ENCODE measurements at regions not wholly inside any gene's neighbourhood (a gene's known extent, or its start where the extent isn't known, plus 50 kb on each side); places are given as distances from the start of the nearest gene placed in this dataset.

DNA sequence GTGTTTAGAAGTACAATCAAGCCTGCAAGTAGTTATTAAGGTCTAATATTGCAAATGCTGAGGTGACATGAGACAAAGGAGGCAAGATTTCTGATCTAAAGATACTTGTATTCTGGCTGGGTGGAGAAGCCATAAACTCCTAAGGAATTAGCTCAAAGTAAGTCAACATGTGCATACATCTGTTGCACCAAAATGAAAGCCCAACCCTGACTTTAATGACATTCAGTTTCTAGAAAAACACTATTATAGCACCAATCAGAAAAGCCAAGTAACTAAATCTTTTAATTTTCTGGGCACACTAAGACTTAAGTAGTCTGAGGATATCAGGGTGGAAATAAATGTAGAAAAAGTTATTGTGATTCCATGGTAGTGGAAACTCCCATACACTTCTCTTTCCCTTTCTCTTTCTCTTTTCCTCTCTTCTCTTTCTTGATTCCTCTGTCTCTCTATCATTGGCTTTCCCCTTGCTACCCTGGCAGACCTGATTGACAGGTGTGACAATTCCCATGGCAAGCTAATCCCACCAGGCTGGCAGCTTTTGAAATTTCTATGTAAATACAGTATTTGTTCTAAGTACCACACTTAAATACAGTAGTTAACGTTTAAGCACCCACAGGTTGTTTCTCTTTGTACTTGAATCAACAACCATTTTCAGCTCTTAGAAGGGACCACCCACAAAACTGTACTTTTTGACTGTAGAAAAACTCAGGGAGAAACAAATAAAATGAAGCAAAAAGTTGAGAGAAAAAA lies 528.4 kb upstream of the SEMA6D start:
- no peak overlapping the region for H3K4me3 ChIP-seq (ENCODE audit: low read depth, low read length)
- no peak overlapping the region for H3K27ac ChIP-seq (ENCODE audit: low read depth, low read length)
- peaks cover 79% of the 10 kb centered on the region for H3K27me3 ChIP-seq (ENCODE audit: control insufficient read depth, insufficient read depth, low read length)
- peaks cover 39% of the 10 kb centered on the region for H3K4me1 ChIP-seq (ENCODE audit: control insufficient read depth, insufficient read depth, low read length)
- no peaks in the 10 kb centered on the region for H3K9me3 ChIP-seq (ENCODE audit: control insufficient read depth, insufficient read depth, low read length)
- no peaks in the 10 kb centered on the region for H3K36me3 ChIP-seq (ENCODE audit: control insufficient read depth, insufficient read depth, low read length)
- no peak overlapping the region for H3K9ac ChIP-seq (ENCODE audit: low read depth, low read length)

DNA sequence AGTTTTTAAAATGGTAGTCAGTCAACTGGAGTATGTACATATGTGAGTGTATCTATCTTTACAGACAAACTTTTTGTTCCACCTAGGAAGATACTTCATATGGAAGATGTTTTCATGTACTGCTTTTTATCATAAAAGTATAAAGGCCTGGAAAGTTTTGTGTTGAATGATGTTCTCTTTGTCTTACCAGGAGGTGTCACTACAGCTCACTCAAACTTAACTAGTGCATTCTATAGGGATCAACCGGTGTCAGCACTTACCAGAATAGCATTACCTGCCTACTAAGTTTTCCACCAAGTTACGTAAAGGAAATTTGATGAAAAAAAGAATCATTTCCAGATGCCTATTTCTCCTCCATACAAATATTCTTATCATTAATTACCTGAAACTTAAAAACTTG lies 522.6 kb upstream of the SEMA6D start:
- H3K27ac ChIP-seq (ENCODE audit: low read depth, low read length): no peak overlapping the region
- no peaks in the 10 kb centered on the region for H3K36me3 ChIP-seq (ENCODE audit: control insufficient read depth, insufficient read depth, low read length)
- peaks cover 24% of the 10 kb centered on the region for H3K27me3 ChIP-seq (ENCODE audit: control insufficient read depth, insufficient read depth, low read length)
- H3K9me3 ChIP-seq (ENCODE audit: control insufficient read depth, insufficient read depth, low read length): no peaks in the 10 kb centered on the region
- H3K4me3 ChIP-seq (ENCODE audit: low read depth, low read length): no peak overlapping the region
- H3K4me1 ChIP-seq (ENCODE audit: control insufficient read depth, insufficient read depth, low read length): peaks cover 42% of the 10 kb centered on the region
- H3K9ac ChIP-seq (ENCODE audit: low read depth, low read length): no peak overlapping the region

DNA sequence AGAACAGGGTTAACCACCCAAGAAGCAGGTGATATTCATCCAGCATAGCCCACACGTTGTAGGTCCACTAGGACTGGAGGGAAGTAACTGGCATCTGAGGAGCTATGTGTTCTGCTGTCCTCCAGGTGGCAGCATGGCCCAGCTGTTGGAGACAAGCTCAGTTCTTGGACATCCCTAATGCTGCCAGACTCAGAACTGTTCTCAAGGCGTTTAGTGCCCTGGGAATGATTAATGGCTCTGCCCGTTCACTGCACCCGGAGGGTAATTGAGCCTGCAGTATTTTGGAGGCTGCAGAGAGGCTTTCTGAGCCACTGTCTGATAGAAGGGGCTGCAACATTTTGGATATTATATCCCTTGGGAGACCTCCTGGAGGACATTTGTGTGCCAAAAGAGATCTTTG lies 521.3 kb upstream of the SEMA6D start:
- no peaks in the 10 kb centered on the region for H3K36me3 ChIP-seq (ENCODE audit: control insufficient read depth, insufficient read depth, low read length)
- H3K4me1 ChIP-seq (ENCODE audit: control insufficient read depth, insufficient read depth, low read length): peaks cover 37% of the 10 kb centered on the region
- H3K27me3 ChIP-seq (ENCODE audit: control insufficient read depth, insufficient read depth, low read length): peaks cover 11% of the 10 kb centered on the region
- no peaks in the 10 kb centered on the region for H3K9me3 ChIP-seq (ENCODE audit: control insufficient read depth, insufficient read depth, low read length)
- no peak overlapping the region for H3K4me3 ChIP-seq (ENCODE audit: low read depth, low read length)
- H3K9ac ChIP-seq (ENCODE audit: low read depth, low read length): no peak overlapping the region
- no peak overlapping the region for H3K27ac ChIP-seq (ENCODE audit: low read depth, low read length)

DNA sequence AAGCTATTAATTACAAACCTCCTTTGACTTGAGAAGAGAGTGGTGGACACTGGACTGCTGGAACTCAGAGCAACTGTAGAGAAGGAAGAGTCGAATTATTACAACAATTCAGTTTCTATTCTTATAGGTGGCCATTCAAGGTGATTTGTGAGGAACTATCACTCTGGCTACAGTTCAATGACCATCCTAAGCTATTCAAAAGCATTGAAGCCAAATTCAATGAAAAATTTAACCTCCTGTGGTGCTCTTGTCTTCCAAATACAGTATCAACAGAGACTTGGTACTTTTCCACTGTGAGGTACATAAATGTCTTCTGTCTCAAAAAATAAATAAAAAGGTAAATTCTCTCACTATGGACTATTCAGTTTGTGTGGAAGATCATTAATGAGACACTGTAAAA lies 513.3 kb upstream of the SEMA6D start:
- no peaks in the 10 kb centered on the region for H3K36me3 ChIP-seq (ENCODE audit: control insufficient read depth, insufficient read depth, low read length)
- H3K9ac ChIP-seq (ENCODE audit: low read depth, low read length): no peak overlapping the region
- H3K9me3 ChIP-seq (ENCODE audit: control insufficient read depth, insufficient read depth, low read length): no peaks in the 10 kb centered on the region
- peaks cover 72% of the 10 kb centered on the region for H3K4me1 ChIP-seq (ENCODE audit: control insufficient read depth, insufficient read depth, low read length)
- H3K27me3 ChIP-seq (ENCODE audit: control insufficient read depth, insufficient read depth, low read length): no peaks in the 10 kb centered on the region
- peak overlapping the region; percentile 26; the same call in 1 of the 2 replicates for H3K4me3 ChIP-seq (ENCODE audit: low read depth, low read length)
- H3K27ac ChIP-seq (ENCODE audit: low read depth, low read length): peak overlapping the region; percentile 52

- peaks cover 61% of the 10 kb centered on the region for H3K4me1 ChIP-seq (ENCODE audit: control insufficient read depth, insufficient read depth, low read length)
- H3K27me3 ChIP-seq (ENCODE audit: control insufficient read depth, insufficient read depth, low read length): no peaks in the 10 kb centered on the region
- no peaks in the 10 kb centered on the region for H3K36me3 ChIP-seq (ENCODE audit: control insufficient read depth, insufficient read depth, low read length)
- peak overlapping the region; percentile 55 for H3K27ac ChIP-seq (ENCODE audit: low read depth, low read length)
- H3K4me3 ChIP-seq (ENCODE audit: low read depth, low read length): no peak overlapping the region
- no peak overlapping the region for H3K9ac ChIP-seq (ENCODE audit: low read depth, low read length)
- no peaks in the 10 kb centered on the region for H3K9me3 ChIP-seq (ENCODE audit: control insufficient read depth, insufficient read depth, low read length)
Observed at GRCh38 chr15:47206358-47206978, 510.8 kb upstream of the SEMA6D start.

GRCh38 chr15:47209591-47209990 lies 507.7 kb upstream of the SEMA6D start:
- Histone ChIP-seq H3K27me3 (ENCODE audit: control insufficient read depth, insufficient read depth, low read length) (no peaks in the 10 kb centered on the region), H3K4me3 (ENCODE audit: low read depth, low read length) (no peak overlapping the region), H3K9me3 (ENCODE audit: control insufficient read depth, insufficient read depth, low read length) (no peaks in the 10 kb centered on the region), H3K4me1 (ENCODE audit: control insufficient read depth, insufficient read depth, low read length) (peaks cover 44% of the 10 kb centered on the region), H3K27ac (ENCODE audit: low read depth, low read length) (no peak overlapping the region), H3K9ac (ENCODE audit: low read depth, low read length) (no peak overlapping the region), H3K36me3 (ENCODE audit: control insufficient read depth, insufficient read depth, low read length) (no peaks in the 10 kb centered on the region)

GRCh38 chr15:47212222-47213010 lies 504.9 kb upstream of the SEMA6D start:
- no peaks in the 10 kb centered on the region for H3K27me3 ChIP-seq (ENCODE audit: control insufficient read depth, insufficient read depth, low read length)
- H3K36me3 ChIP-seq (ENCODE audit: control insufficient read depth, insufficient read depth, low read length): no peaks in the 10 kb centered on the region
- no peaks in the 10 kb centered on the region for H3K9me3 ChIP-seq (ENCODE audit: control insufficient read depth, insufficient read depth, low read length)
- H3K4me3 ChIP-seq (ENCODE audit: low read depth, low read length): no peak overlapping the region
- no peak overlapping the region for H3K9ac ChIP-seq (ENCODE audit: low read depth, low read length)
- peaks cover 19% of the 10 kb centered on the region for H3K4me1 ChIP-seq (ENCODE audit: control insufficient read depth, insufficient read depth, low read length)
- no peak overlapping the region for H3K27ac ChIP-seq (ENCODE audit: low read depth, low read length)

DNA sequence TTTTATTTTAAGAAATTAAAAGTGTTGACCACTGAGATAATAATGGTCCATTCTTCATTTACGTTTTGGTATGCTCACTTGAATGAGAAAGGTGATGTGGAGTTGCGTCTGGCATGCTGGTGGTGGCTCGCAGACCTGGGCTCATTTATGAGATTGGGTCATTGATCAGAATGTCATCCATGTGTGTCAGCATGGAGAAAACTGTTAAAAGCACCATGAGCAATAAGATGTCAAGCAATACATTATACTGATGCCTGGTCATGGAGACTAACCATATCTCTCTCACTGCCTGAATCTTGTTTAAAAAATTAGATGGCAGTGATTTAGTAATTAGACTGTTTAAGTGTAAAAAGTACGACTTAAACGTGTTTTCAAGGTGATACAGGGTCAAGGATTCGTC lies 503.4 kb upstream of the SEMA6D start:
- Histone ChIP-seq H3K36me3 (ENCODE audit: control insufficient read depth, insufficient read depth, low read length) (no peaks in the 10 kb centered on the region), H3K27ac (ENCODE audit: low read depth, low read length) (no peak overlapping the region), H3K9me3 (ENCODE audit: control insufficient read depth, insufficient read depth, low read length) (no peaks in the 10 kb centered on the region), H3K4me3 (ENCODE audit: low read depth, low read length) (no peak overlapping the region), H3K4me1 (ENCODE audit: control insufficient read depth, insufficient read depth, low read length) (peaks cover 10% of the 10 kb centered on the region; the same call in 1 of the 2 replicates), H3K27me3 (ENCODE audit: control insufficient read depth, insufficient read depth, low read length) (no peaks in the 10 kb centered on the region), H3K9ac (ENCODE audit: low read depth, low read length) (no peak overlapping the region)

DNA sequence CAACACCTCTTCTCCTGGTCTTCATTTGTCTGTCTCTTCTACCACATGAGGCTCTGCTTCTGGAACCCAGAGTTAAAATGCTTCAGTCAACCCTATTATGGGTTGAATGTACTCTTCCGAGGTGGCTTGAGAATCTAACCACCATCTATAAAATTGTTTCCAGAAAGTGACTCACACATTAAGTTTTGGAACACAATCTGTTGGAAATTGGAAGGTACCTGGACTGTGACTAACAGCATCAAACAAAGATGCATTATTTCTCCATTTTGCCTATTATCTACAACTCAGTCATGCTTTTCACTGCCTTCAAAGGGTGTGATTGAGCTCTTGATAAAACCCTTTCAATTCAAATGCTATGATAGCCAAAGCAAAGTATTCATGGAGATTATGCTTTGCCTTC lies 499.0 kb upstream of the SEMA6D start:
- no peaks in the 10 kb centered on the region for H3K27me3 ChIP-seq (ENCODE audit: control insufficient read depth, insufficient read depth, low read length)
- H3K9me3 ChIP-seq (ENCODE audit: control insufficient read depth, insufficient read depth, low read length): no peaks in the 10 kb centered on the region

GRCh38 chr15:47244361-47244760 lies 472.9 kb upstream of the SEMA6D start:
- H3K4me3 ChIP-seq (ENCODE audit: low read depth, low read length): no peak overlapping the region
- H3K27me3 ChIP-seq (ENCODE audit: control insufficient read depth, insufficient read depth, low read length): no peaks in the 10 kb centered on the region
- H3K9ac ChIP-seq (ENCODE audit: low read depth, low read length): no peak overlapping the region
- H3K36me3 ChIP-seq (ENCODE audit: control insufficient read depth, insufficient read depth, low read length): no peaks in the 10 kb centered on the region
- no peaks in the 10 kb centered on the region for H3K9me3 ChIP-seq (ENCODE audit: control insufficient read depth, insufficient read depth, low read length)
- peaks cover 9% of the 10 kb centered on the region for H3K4me1 ChIP-seq (ENCODE audit: control insufficient read depth, insufficient read depth, low read length)
- no peak overlapping the region for H3K27ac ChIP-seq (ENCODE audit: low read depth, low read length)

More for the DNA sequence above, 499.0 kb upstream of the SEMA6D start:
- Histone ChIP-seq H3K27ac (ENCODE audit: low read depth, low read length) (no peak overlapping the region), H3K36me3 (ENCODE audit: control insufficient read depth, insufficient read depth, low read length) (no peaks in the 10 kb centered on the region), H3K4me3 (ENCODE audit: low read depth, low read length) (no peak overlapping the region), H3K9ac (ENCODE audit: low read depth, low read length) (no peak overlapping the region), H3K4me1 (ENCODE audit: control insufficient read depth, insufficient read depth, low read length) (peaks cover 2% of the 10 kb centered on the region; the same call in 1 of the 2 replicates)

GRCh38 chr15:47246317-47246716 lies 471.0 kb upstream of the SEMA6D start:
- no peak overlapping the region for H3K9ac ChIP-seq (ENCODE audit: low read depth, low read length)
- no peaks in the 10 kb centered on the region for H3K36me3 ChIP-seq (ENCODE audit: control insufficient read depth, insufficient read depth, low read length)
- H3K4me3 ChIP-seq (ENCODE audit: low read depth, low read length): no peak overlapping the region
- peaks cover 9% of the 10 kb centered on the region for H3K4me1 ChIP-seq (ENCODE audit: control insufficient read depth, insufficient read depth, low read length)
- H3K27me3 ChIP-seq (ENCODE audit: control insufficient read depth, insufficient read depth, low read length): no peaks in the 10 kb centered on the region
- no peaks in the 10 kb centered on the region for H3K9me3 ChIP-seq (ENCODE audit: control insufficient read depth, insufficient read depth, low read length)
- no peak overlapping the region for H3K27ac ChIP-seq (ENCODE audit: low read depth, low read length)
